Aorta (tissue), 5 donors: ENCODE measurements at regions not wholly inside any gene's neighbourhood (a gene's known extent, or its start where the extent isn't known, plus 50 kb on each side); places are given as distances from the start of the nearest gene placed in this dataset.
"Not testable (repeated sequence)": the region's sequence is repeated elsewhere in the genome, so short reads cannot be mapped to it uniquely, and the experiment has no call there.

Experiments used
- ATAC-seq: fragments of 200-7000 bp; cut with Tn5 transposase; one replicate; pipeline ENCODE4 v1.9.1; 2022; ENCODE audit warnings: moderate library complexity; ENCODE audit not compliant: low FRiP score
- DNase-seq, 2 donors: peaks; one replicate each; pipeline ENCODE4 v3.0.0-alpha.2; 2020
- H3K27ac ChIP-seq, 2 donors: one replicate each; pipeline ENCODE4 v1.5.1; 2013; ENCODE audit warnings: low read length in 2 of 2, mild to moderate bottlenecking in 2 of 2, moderate library complexity in 2 of 2, control low read depth in 1 of 2, inconsistent platforms in 1 of 2, low read depth in 1 of 2
- H3K27me3 ChIP-seq, 2 donors: one replicate each; pipeline ENCODE4 v1.6.1; 2013; ENCODE audit warnings: control low read depth in 1 of 2, low read length in 1 of 2, mild to moderate bottlenecking in 1 of 2, moderate library complexity in 1 of 2; ENCODE audit not compliant: insufficient read depth in 2 of 2, control insufficient read depth in 1 of 2
- H3K36me3 ChIP-seq, 2 donors: one replicate each; pipeline ENCODE4 v1.6.1; 2013; ENCODE audit warnings: control low read depth in 1 of 2, low read length in 1 of 2, mild to moderate bottlenecking in 1 of 2; ENCODE audit not compliant: insufficient read depth in 2 of 2, control insufficient read depth in 1 of 2
- H3K4me1 ChIP-seq, 2 donors: one replicate each; pipeline ENCODE4 v1.6.1; 2013; ENCODE audit warnings: low read length in 2 of 2, control low read depth in 1 of 2, mild to moderate bottlenecking in 1 of 2, moderate library complexity in 1 of 2; ENCODE audit not compliant: insufficient read depth in 2 of 2, control insufficient read depth in 1 of 2
- H3K4me3 ChIP-seq, 2 donors: one replicate each; pipeline ENCODE4 v1.5.1; 2013; ENCODE audit warnings: low read length in 2 of 2, control low read depth in 1 of 2, mild to moderate bottlenecking in 1 of 2
- H3K9me3 ChIP-seq: one replicate; pipeline ENCODE4 v1.6.1; 2013; ENCODE audit warnings: mild to moderate bottlenecking, low read length; ENCODE audit not compliant: control insufficient read depth
- WGBS, 2 donors: extraction: QIAGEN DNeasy Blood & Tissue Kit; methylation state at CpG; one replicate each; pipeline ENCODE4 v1.1.7; 2013; 5-methylcytosine and 5-hydroxymethylcytosine counted together
- intact Hi-C, 2 donors: fragments of 100-400 bp; cut with DNase I; formaldehyde crosslinking; loops; one replicate each; pipeline versions ENCODE4 v1.14.2 to v1.15.0; 2022
- donor health status: healthy with polysubstance abuse.
- donor health status: Bipolar disorder and iron deficiency.
- donor health status: DM: no; HTN: no; CAD: no.
- donor health status: DM: no; HTN: no; CAD: no.
- donor health status: DM: yes; HTN: yes; CAD: no.

- no peak for DNase-seq
- no peaks in the 10 kb centered on the region for H3K36me3 ChIP-seq
- intact Hi-C loops: loop anchor here in 1 of 2 donors (10.0 kb wide), 1 partner anchor 460 kb away; the partner anchor contains the start of gene ASMTL
- no peaks in the 10 kb centered on the region for H3K27me3 ChIP-seq
- no peaks in the 10 kb centered on the region for H3K9me3 ChIP-seq
- WGBS, 2 donors: 85 to 95% methylated on average over 2 of the region's 2 CpGs
- H3K4me3 ChIP-seq: no peak overlapping the region
- no peak for ATAC-seq
- no peak overlapping the region for H3K27ac ChIP-seq
- H3K4me1 ChIP-seq: no peaks in the 10 kb centered on the region
Observed at GRCh38 chrX:994780-995179, 217.7 kb downstream of the CRLF2 start.

- Histone ChIP-seq H3K4me1 (no peaks in the 10 kb centered on the region), H3K36me3 (no peaks in the 10 kb centered on the region), H3K4me3 (no peak overlapping the region), H3K9me3 (no peaks in the 10 kb centered on the region), H3K27ac (no peak overlapping the region), H3K27me3 (no peaks in the 10 kb centered on the region)
- DNase-seq (peak; percentile 86 to 92), ATAC-seq (peak; percentile 94)
- WGBS, 2 donors: 20 to 68% methylated on average over 25 of the region's 25 CpGs
- intact Hi-C loops: loop anchor here in 1 of 2 donors (10.0 kb wide), 2 partner anchors 465 to 1335 kb away; partner anchors contain the start of gene ASMTL
Observed at GRCh38 chrX:989959-990510, 222.4 kb downstream of the CRLF2 start.

GRCh38 chrX:988530-988929 is 223.9 kb downstream of the CRLF2 start:
- H3K36me3 ChIP-seq, H3K27ac ChIP-seq, DNase-seq, H3K27me3 ChIP-seq, H3K9me3 ChIP-seq, H3K4me3 ChIP-seq, H3K4me1 ChIP-seq, ATAC-seq: not testable (repeated sequence)
- 84 to 86% methylated on average over 6 of the region's 6 CpGs for WGBS, 2 donors
- intact Hi-C loops: loop anchor here in 1 of 2 donors (10.0 kb wide), 1 partner anchor 1336 kb away; no protein-coding TSS in a partner anchor

GRCh38 chrX:981791-982626 is 230.4 kb downstream of the CRLF2 start:
- intact Hi-C loops: loop anchor here in 1 of 2 donors (10.0 kb wide), 1 partner anchor 1343 kb away; no protein-coding TSS in a partner anchor

GRCh38 chrX:980587-981235 is 231.7 kb downstream of the CRLF2 start:
- ATAC-seq (no peak), DNase-seq (no peak)
- Histone ChIP-seq H3K27me3 (no peaks in the 10 kb centered on the region), H3K9me3 (peaks cover 2% of the 10 kb centered on the region), H3K4me3 (no peak overlapping the region), H3K4me1 (no peaks in the 10 kb centered on the region), H3K36me3 (no peaks in the 10 kb centered on the region), H3K27ac (no peak overlapping the region)
- WGBS, 2 donors: 22 to 31% methylated on average over 4 to 7 of the region's 7 CpGs
- intact Hi-C loops: loop anchor here in 1 of 2 donors (10.0 kb wide), 1 partner anchor 1344 kb away; no protein-coding TSS in a partner anchor

More at GRCh38 chrX:981791-982626, 230.4 kb downstream of the CRLF2 start:
- ATAC-seq: no peak
- DNase-seq: no peak
- no peak overlapping the region for H3K4me3 ChIP-seq
- H3K9me3 ChIP-seq: peaks cover 2% of the 10 kb centered on the region
- no peaks in the 10 kb centered on the region for H3K36me3 ChIP-seq
- no peak overlapping the region for H3K27ac ChIP-seq
- WGBS, 2 donors: 4 to 6% methylated on average over 20 of the region's 20 CpGs
- no peaks in the 10 kb centered on the region for H3K4me1 ChIP-seq
- no peaks in the 10 kb centered on the region for H3K27me3 ChIP-seq

GRCh38 chrX:979127-979526 is 233.3 kb downstream of the CRLF2 start:
- H3K27ac ChIP-seq, DNase-seq, H3K9me3 ChIP-seq, intact Hi-C loops, H3K4me3 ChIP-seq, H3K27me3 ChIP-seq, H3K4me1 ChIP-seq, H3K36me3 ChIP-seq, ATAC-seq: not testable (repeated sequence)
- WGBS, 2 donors: 94 to 96% methylated on average over 18 of the region's 18 CpGs

- Histone ChIP-seq H3K4me3 (no peak overlapping the region), H3K27me3 (no peaks in the 10 kb centered on the region), H3K4me1 (no peaks in the 10 kb centered on the region), H3K27ac (no peak overlapping the region), H3K9me3 (peaks cover 2% of the 10 kb centered on the region), H3K36me3 (no peaks in the 10 kb centered on the region)
- intact Hi-C loops: no loop called here
- ATAC-seq: no peak
- WGBS, 2 donors: 71 to 75% methylated on average over 22 to 23 of the region's 23 CpGs
- no peak for DNase-seq
Observed at GRCh38 chrX:973010-973632, 239.3 kb downstream of the CRLF2 start.

GRCh38 chrX:968148-968965 is 244.1 kb downstream of the CRLF2 start:
- Histone ChIP-seq H3K9me3 (peaks cover 1% of the 10 kb centered on the region), H3K36me3 (no peaks in the 10 kb centered on the region), H3K4me1 (no peaks in the 10 kb centered on the region), H3K27ac (no peak overlapping the region), H3K4me3 (no peak overlapping the region), H3K27me3 (no peaks in the 10 kb centered on the region)
- 59 to 68% methylated on average over 13 of the region's 13 CpGs for WGBS, 2 donors
- intact Hi-C loops: no loop called here
- DNase-seq (no peak), ATAC-seq (no peak)
